Stimulated activated naive B cell treated with anti-CD40 and anti-IgM and Interleukin-4, amounts not matched to agents 10 μg/mL and 1 μg/mL and 100 μg/mL, for 72 hours (primary cell): ENCODE measurements at regions not wholly inside any gene's neighbourhood (a gene's known extent, or its start where the extent isn't known, plus 50 kb on each side); places are given as distances from the start of the nearest gene placed in this dataset.

ENCODE experiments used
- ATAC-seq, 2 donors: fragments of 150-1000 bp; cut with Tn5 transposase; replicated peaks; 2 replicates each; pipeline ENCODE4 v1.10.0; 2021; ENCODE audit warnings: moderate library complexity in 1 of 2
- DNase-seq: peaks from one replicate; pipeline ENCODE4 v3.0.0; 2021
- H3K27ac Mint-ChIP-seq: one replicate; pipeline ENCODE4 v1.8.0; 2022; ENCODE audit warnings: mild to moderate bottlenecking, mixed read lengths
- H3K27me3 Mint-ChIP-seq, 2 donors: one replicate each; pipeline ENCODE4 v1.8.0; 2022; ENCODE audit warnings: mixed read lengths in 2 of 2
- H3K36me3 Mint-ChIP-seq, 2 donors: one replicate each; pipeline ENCODE4 v1.8.0; 2022; ENCODE audit warnings: mixed read lengths in 2 of 2, mild to moderate bottlenecking in 1 of 2
- H3K4me1 Mint-ChIP-seq, 2 donors: one replicate each; pipeline ENCODE4 v1.8.0; 2022; ENCODE audit warnings: mixed read lengths in 2 of 2, mild to moderate bottlenecking in 1 of 2
- H3K4me3 Mint-ChIP-seq, 2 donors: one replicate each; pipeline ENCODE4 v1.8.0; 2022; ENCODE audit warnings: mild to moderate bottlenecking in 2 of 2, mixed read lengths in 2 of 2, moderate library complexity in 1 of 2
- H3K9me3 Mint-ChIP-seq, 2 donors: one replicate each; pipeline ENCODE4 v1.8.0; 2022; ENCODE audit warnings: mixed read lengths in 2 of 2, mild to moderate bottlenecking in 1 of 2

GRCh38 chr11:115716601-115717529, 212.7 kb upstream of the CADM1 start:
- Mint-ChIP-seq H3K4me3 (no peak overlapping the region), H3K27ac (no peak overlapping the region)

GRCh38 chr11:115716080-115716479, 211.9 kb upstream of the CADM1 start:
- ATAC-seq, result no peak
- Mint-ChIP-seq H3K9me3 (peaks cover 3% of the 10 kb centered on the region in 2 donors), H3K27ac (no peak overlapping the region), H3K4me3 (no peak overlapping the region), H3K27me3 (no peaks in the 10 kb centered on the region), H3K4me1 (no peaks in the 10 kb centered on the region), H3K36me3 (no peaks in the 10 kb centered on the region)
- DNase-seq, result no peak

More at GRCh38 chr11:115716601-115717529, 212.7 kb upstream of the CADM1 start:
- no peaks in the 10 kb centered on the region for H3K36me3 Mint-ChIP-seq
- no peaks in the 10 kb centered on the region for H3K4me1 Mint-ChIP-seq
- peaks cover 3% of the 10 kb centered on the region in 2 donors for H3K9me3 Mint-ChIP-seq
- ATAC-seq (no peak), DNase-seq (no peak)
- H3K27me3 Mint-ChIP-seq, result no peaks in the 10 kb centered on the region

- Mint-ChIP-seq H3K4me3 (no peak overlapping the region), H3K9me3 (peaks cover 1 to 3% of the 10 kb centered on the region in 2 donors), H3K4me1 (no peaks in the 10 kb centered on the region), H3K27me3 (no peaks in the 10 kb centered on the region), H3K27ac (no peak overlapping the region), H3K36me3 (no peaks in the 10 kb centered on the region)
- no peak for DNase-seq
- ATAC-seq, result no peak
Observed at GRCh38 chr11:115715251-115715770, 211.1 kb upstream of the CADM1 start.

- no peak for DNase-seq
- Mint-ChIP-seq H3K4me3 (no peak overlapping the region), H3K36me3 (no peaks in the 10 kb centered on the region), H3K27ac (no peak overlapping the region), H3K4me1 (peaks cover 9 to 11% of the 10 kb centered on the region in 2 donors), H3K9me3 (peaks cover 6 to 13% of the 10 kb centered on the region in 2 donors), H3K27me3 (no peaks in the 10 kb centered on the region)
- no peak for ATAC-seq
Observed at GRCh38 chr11:115712296-115712695, 208.1 kb upstream of the CADM1 start.

GRCh38 chr11:115710980-115711379, 206.8 kb upstream of the CADM1 start:
- no peak overlapping the region for H3K27ac Mint-ChIP-seq
- ATAC-seq, result no peak
- no peak for DNase-seq
- no peak overlapping the region for H3K4me3 Mint-ChIP-seq
- H3K27me3 Mint-ChIP-seq, result no peaks in the 10 kb centered on the region
- peaks cover 6 to 13% of the 10 kb centered on the region in 2 donors for H3K9me3 Mint-ChIP-seq
- peaks cover 9 to 11% of the 10 kb centered on the region in 2 donors for H3K4me1 Mint-ChIP-seq
- H3K36me3 Mint-ChIP-seq, result no peaks in the 10 kb centered on the region

GRCh38 chr11:115710426-115710825, 206.2 kb upstream of the CADM1 start:
- H3K27ac Mint-ChIP-seq, result no peak overlapping the region
- ATAC-seq (no peak), DNase-seq (no peak)
- no peak overlapping the region for H3K4me3 Mint-ChIP-seq
- no peaks in the 10 kb centered on the region for H3K36me3 Mint-ChIP-seq
- peaks cover 4 to 11% of the 10 kb centered on the region in 2 donors for H3K9me3 Mint-ChIP-seq
- H3K27me3 Mint-ChIP-seq, result no peaks in the 10 kb centered on the region
- peaks cover 9 to 11% of the 10 kb centered on the region in 2 donors for H3K4me1 Mint-ChIP-seq

- peaks cover 0 to 3% of the 10 kb centered on the region in 2 donors for H3K36me3 Mint-ChIP-seq
- peaks cover 9 to 11% of the 10 kb centered on the region in 2 donors for H3K4me1 Mint-ChIP-seq
- H3K27me3 Mint-ChIP-seq, result no peaks in the 10 kb centered on the region
- DNase-seq (no peak), ATAC-seq (peak; percentile 90 to 96)
- H3K9me3 Mint-ChIP-seq, result peaks cover 7 to 13% of the 10 kb centered on the region in 2 donors
- H3K4me3 Mint-ChIP-seq, result no peak overlapping the region
- H3K27ac Mint-ChIP-seq, result no peak overlapping the region
Observed at GRCh38 chr11:115709297-115709696, 205.1 kb upstream of the CADM1 start.

- Mint-ChIP-seq H3K4me3 (no peak overlapping the region), H3K4me1 (peaks cover 9 to 11% of the 10 kb centered on the region in 2 donors), H3K27ac (no peak overlapping the region), H3K9me3 (peaks cover 7 to 15% of the 10 kb centered on the region in 2 donors), H3K27me3 (no peaks in the 10 kb centered on the region), H3K36me3 (peaks cover 0 to 4% of the 10 kb centered on the region in 2 donors)
- ATAC-seq, result no peak
- DNase-seq, result no peak
Observed at GRCh38 chr11:115707180-115707905, 203.1 kb upstream of the CADM1 start.

GRCh38 chr11:115706626-115707135, 202.5 kb upstream of the CADM1 start:
- H3K9me3 Mint-ChIP-seq, result peaks cover 7 to 15% of the 10 kb centered on the region in 2 donors
- H3K27ac Mint-ChIP-seq, result no peak overlapping the region

GRCh38 chr11:115705200-115705599, 201.0 kb upstream of the CADM1 start:
- no peak for DNase-seq
- Mint-ChIP-seq H3K36me3 (peaks cover 0 to 4% of the 10 kb centered on the region in 2 donors), H3K27ac (no peak overlapping the region), H3K4me1 (peaks cover 9 to 11% of the 10 kb centered on the region in 2 donors), H3K9me3 (peaks cover 7 to 15% of the 10 kb centered on the region in 2 donors), H3K4me3 (no peak overlapping the region), H3K27me3 (no peaks in the 10 kb centered on the region)
- no peak for ATAC-seq

More at GRCh38 chr11:115706626-115707135, 202.5 kb upstream of the CADM1 start:
- Mint-ChIP-seq H3K36me3 (peaks cover 0 to 4% of the 10 kb centered on the region in 2 donors), H3K4me1 (peaks cover 9 to 11% of the 10 kb centered on the region in 2 donors), H3K4me3 (no peak overlapping the region), H3K27me3 (no peaks in the 10 kb centered on the region)
- no peak for DNase-seq
- ATAC-seq, result no peak

GRCh38 chr11:115700981-115701875, 197.0 kb upstream of the CADM1 start:
- no peaks in the 10 kb centered on the region for H3K27me3 Mint-ChIP-seq
- peaks cover 0 to 4% of the 10 kb centered on the region in 2 donors for H3K36me3 Mint-ChIP-seq
- no peaks in the 10 kb centered on the region for H3K4me1 Mint-ChIP-seq
- no peak overlapping the region for H3K4me3 Mint-ChIP-seq
- no peak for ATAC-seq
- H3K9me3 Mint-ChIP-seq, result peaks cover 2 to 8% of the 10 kb centered on the region in 2 donors
- no peak for DNase-seq
- no peak overlapping the region for H3K27ac Mint-ChIP-seq

- Mint-ChIP-seq H3K27me3 (peaks cover 0 to 5% of the 10 kb centered on the region in 2 donors), H3K4me3 (no peak overlapping the region), H3K4me1 (no peaks in the 10 kb centered on the region), H3K27ac (no peak overlapping the region), H3K9me3 (peaks cover 2 to 8% of the 10 kb centered on the region in 2 donors), H3K36me3 (peaks cover 0 to 4% of the 10 kb centered on the region in 2 donors)
- no peak for DNase-seq
- no peak for ATAC-seq
Observed at GRCh38 chr11:115700496-115700895, 196.3 kb upstream of the CADM1 start.

GRCh38 chr11:115699733-115700132, 195.5 kb upstream of the CADM1 start:
- ATAC-seq (no peak), DNase-seq (no peak)
- Mint-ChIP-seq H3K4me1 (no peaks in the 10 kb centered on the region), H3K27ac (no peak overlapping the region), H3K4me3 (no peak overlapping the region), H3K36me3 (peaks cover 0 to 4% of the 10 kb centered on the region in 2 donors), H3K9me3 (peaks cover 2 to 8% of the 10 kb centered on the region in 2 donors), H3K27me3 (peaks cover 0 to 8% of the 10 kb centered on the region in 2 donors)
